ENCODE measurements at regions not wholly inside any gene's neighbourhood (a gene's known extent, or its start where the extent isn't known, plus 50 kb on each side); places are given as distances from the start of the nearest gene placed in this dataset.

DNA sequence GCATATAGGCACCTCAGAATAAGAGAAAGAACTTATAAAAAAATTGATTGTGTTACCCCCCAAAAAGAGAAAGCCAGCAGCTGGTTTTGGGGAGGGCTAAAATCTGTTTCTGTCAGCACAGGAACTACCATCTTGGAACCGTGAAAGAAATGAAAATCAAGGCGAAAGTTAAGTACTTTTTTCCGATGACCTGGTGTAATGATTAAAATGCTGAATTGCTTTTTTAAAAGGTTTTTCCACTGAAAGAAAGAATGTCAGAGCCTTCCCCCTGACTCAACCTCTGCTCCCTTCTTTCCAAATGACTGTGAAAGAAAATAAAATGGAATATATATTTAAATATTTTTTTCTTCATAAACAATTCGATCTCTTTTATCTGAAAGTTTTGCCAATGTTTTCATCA is 570.5 kb upstream of the CFAP20DC start:
- TF ChIP-seq ZNF274 (IDR thresholded peaks at IDR 0.05; ENCODE audit: low read depth, low read length): no peak
- TF ChIP-seq YY1 (IDR thresholded peaks at IDR 0.05; ENCODE audit: insufficient read depth, insufficient read length): no peak
- no peak for TF ChIP-seq SUZ12 (IDR thresholded peaks at IDR 0.05; ENCODE audit: extremely low read depth, insufficient read depth, insufficient read length)
- H3K36me3 ChIP-seq (ENCODE audit: insufficient read depth, insufficient read length, low read length): no peaks in the 10 kb centered on the region
- no peaks in the 10 kb centered on the region for H3K9me3 ChIP-seq (ENCODE audit: insufficient read depth, low read length)
- no peak for DNase-seq (ENCODE audit: low read depth, low spot score)
- H3K4me1 ChIP-seq (ENCODE audit: insufficient read depth, insufficient read length): no peaks in the 10 kb centered on the region
- no peaks in the 10 kb centered on the region for H3K27me3 ChIP-seq (ENCODE audit: insufficient read depth, insufficient read length)
- H3K4me3 ChIP-seq (ENCODE audit: insufficient read length, low read depth): no peak overlapping the region
- no peak overlapping the region for H3K9ac ChIP-seq (ENCODE audit: insufficient read length, low read depth)

- Histone ChIP-seq H3K9ac (ENCODE audit: insufficient read length, low read depth) (no peak overlapping the region), H3K9me3 (ENCODE audit: insufficient read depth, low read length) (peaks cover 16% of the 10 kb centered on the region; the same call in 1 of the 2 replicates), H3K4me1 (ENCODE audit: insufficient read depth, insufficient read length) (no peaks in the 10 kb centered on the region), H3K36me3 (ENCODE audit: insufficient read depth, insufficient read length, low read length) (no peaks in the 10 kb centered on the region), H3K27me3 (ENCODE audit: insufficient read depth, insufficient read length) (no peaks in the 10 kb centered on the region), H3K4me3 (ENCODE audit: insufficient read length, low read depth) (no peak overlapping the region)
- no peak for DNase-seq (ENCODE audit: low read depth, low spot score)
- TF ChIP-seq SUZ12 (IDR thresholded peaks at IDR 0.05; ENCODE audit: extremely low read depth, insufficient read depth, insufficient read length) (no peak), YY1 (IDR thresholded peaks at IDR 0.05; ENCODE audit: insufficient read depth, insufficient read length) (no peak), ZNF274 (IDR thresholded peaks at IDR 0.05; ENCODE audit: low read depth, low read length) (no peak)
These were observed 562.6 kb upstream of the CFAP20DC start for GRCh38 chr3:59612444-59612715.

DNA sequence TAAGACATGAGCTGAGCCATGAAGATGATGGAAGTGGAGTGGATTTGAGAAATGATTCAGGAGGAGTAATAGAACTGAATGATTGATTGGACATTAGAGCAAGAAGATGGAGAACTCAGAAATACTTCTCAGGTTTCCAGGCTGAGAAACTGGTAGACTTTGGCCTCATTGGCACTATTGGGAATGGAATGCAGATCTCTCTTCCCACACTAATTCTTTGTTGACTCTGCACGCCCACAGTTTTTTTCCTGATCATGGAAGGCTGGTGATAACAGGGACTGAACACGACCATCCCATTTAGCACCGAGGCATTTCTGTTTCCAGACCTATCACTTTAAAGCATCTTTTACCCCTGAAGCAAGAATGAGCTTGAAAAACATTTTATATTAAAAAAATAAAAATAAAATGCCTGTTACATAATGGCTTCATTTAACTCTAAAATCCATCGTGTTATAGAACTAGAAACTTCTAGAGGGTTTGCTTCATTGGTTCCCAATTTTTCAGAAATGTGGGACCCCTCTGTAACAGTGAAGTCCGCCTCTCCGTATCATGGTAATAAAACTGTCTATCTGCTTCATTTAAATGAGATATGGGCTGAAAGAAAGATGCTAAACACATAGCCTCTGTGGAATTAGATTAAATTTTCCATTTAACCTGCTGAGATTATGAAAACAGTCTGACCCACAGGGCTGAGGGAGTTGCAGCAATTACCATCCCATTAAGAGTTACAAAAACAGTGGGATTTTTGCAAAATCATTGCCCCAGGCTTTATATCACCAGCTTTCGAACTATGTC is 562.0 kb upstream of the CFAP20DC start:
- no peak overlapping the region for H3K4me3 ChIP-seq (ENCODE audit: insufficient read length, low read depth)
- H3K36me3 ChIP-seq (ENCODE audit: insufficient read depth, insufficient read length, low read length): no peaks in the 10 kb centered on the region
- no peak for DNase-seq (ENCODE audit: low read depth, low spot score)
- TF ChIP-seq ZNF274 (IDR thresholded peaks at IDR 0.05; ENCODE audit: low read depth, low read length) (no peak), SUZ12 (IDR thresholded peaks at IDR 0.05; ENCODE audit: extremely low read depth, insufficient read depth, insufficient read length) (no peak), YY1 (IDR thresholded peaks at IDR 0.05; ENCODE audit: insufficient read depth, insufficient read length) (no peak)
- H3K9me3 ChIP-seq (ENCODE audit: insufficient read depth, low read length): peaks cover 16% of the 10 kb centered on the region; the same call in 1 of the 2 replicates
- H3K4me1 ChIP-seq (ENCODE audit: insufficient read depth, insufficient read length): no peaks in the 10 kb centered on the region
- H3K9ac ChIP-seq (ENCODE audit: insufficient read length, low read depth): no peak overlapping the region
- H3K27me3 ChIP-seq (ENCODE audit: insufficient read depth, insufficient read length): no peaks in the 10 kb centered on the region

DNA sequence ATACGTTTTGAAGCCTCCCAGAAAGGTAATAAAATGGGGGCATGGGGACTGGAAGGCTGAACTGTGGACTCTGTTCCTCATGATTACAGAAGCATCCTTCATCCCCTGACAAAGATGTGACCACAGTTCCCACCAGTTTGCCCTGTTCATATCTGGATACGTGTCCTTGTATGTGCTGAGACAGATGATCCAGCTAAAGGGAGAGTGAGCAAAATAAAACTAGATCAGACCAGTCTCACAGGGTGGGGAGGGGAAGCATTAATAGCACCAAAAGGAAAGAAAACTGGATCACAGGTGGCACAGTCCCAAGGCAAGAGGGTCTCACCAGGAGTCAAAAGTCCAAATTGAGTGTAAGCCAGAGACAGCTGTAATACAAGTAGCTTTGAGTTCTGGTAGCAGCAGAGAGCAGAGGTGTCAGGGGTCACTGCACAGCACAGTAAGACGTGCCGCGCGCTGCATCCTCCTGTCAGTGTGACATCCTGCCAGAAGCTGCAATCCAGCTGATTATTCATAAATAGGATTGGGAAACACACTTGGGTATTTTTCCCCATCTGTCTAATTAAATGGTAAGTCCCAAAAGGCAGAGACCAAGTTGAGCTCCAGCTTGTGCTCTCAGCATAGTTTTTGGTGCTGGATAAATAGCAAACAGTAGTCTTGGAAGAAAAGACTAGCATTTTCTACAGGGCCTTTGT is 560.0 kb upstream of the CFAP20DC start:
- no peak overlapping the region for H3K4me3 ChIP-seq (ENCODE audit: insufficient read length, low read depth)
- TF ChIP-seq YY1 (IDR thresholded peaks at IDR 0.05; ENCODE audit: insufficient read depth, insufficient read length) (no peak), ZNF274 (IDR thresholded peaks at IDR 0.05; ENCODE audit: low read depth, low read length) (no peak), SUZ12 (IDR thresholded peaks at IDR 0.05; ENCODE audit: extremely low read depth, insufficient read depth, insufficient read length) (no peak)
- no peaks in the 10 kb centered on the region for H3K36me3 ChIP-seq (ENCODE audit: insufficient read depth, insufficient read length, low read length)
- no peak for DNase-seq (ENCODE audit: low read depth, low spot score)
- H3K9ac ChIP-seq (ENCODE audit: insufficient read length, low read depth): no peak overlapping the region
- no peaks in the 10 kb centered on the region for H3K27me3 ChIP-seq (ENCODE audit: insufficient read depth, insufficient read length)
- no peaks in the 10 kb centered on the region for H3K4me1 ChIP-seq (ENCODE audit: insufficient read depth, insufficient read length)
- H3K9me3 ChIP-seq (ENCODE audit: insufficient read depth, low read length): peaks cover 16% of the 10 kb centered on the region; the same call in 1 of the 2 replicates

DNA sequence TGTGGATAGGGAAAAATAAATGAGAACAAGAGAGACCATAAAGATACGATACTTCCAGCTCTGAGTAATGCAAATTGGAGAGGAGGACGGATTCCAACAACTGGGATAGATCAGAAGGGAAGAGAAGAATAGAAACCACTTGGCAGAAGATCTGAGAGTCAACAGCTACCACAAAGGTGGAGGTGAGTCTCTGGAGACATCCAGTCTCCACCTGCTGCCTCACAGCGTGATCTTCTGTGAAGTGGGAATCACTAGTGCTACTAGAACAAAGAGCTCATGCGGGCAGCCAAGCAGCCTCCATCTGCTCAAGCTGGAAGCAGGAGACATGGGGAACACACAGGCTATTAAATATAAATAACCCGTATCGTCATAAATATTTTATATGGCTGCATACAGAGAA is 558.5 kb upstream of the CFAP20DC start:
- H3K9ac ChIP-seq (ENCODE audit: insufficient read length, low read depth): no peak overlapping the region

GRCh38 chr3:59607656-59608055 is 557.8 kb upstream of the CFAP20DC start:
- Histone ChIP-seq H3K9ac (ENCODE audit: insufficient read length, low read depth) (no peak overlapping the region), H3K27me3 (ENCODE audit: insufficient read depth, insufficient read length) (no peaks in the 10 kb centered on the region), H3K36me3 (ENCODE audit: insufficient read depth, insufficient read length, low read length) (no peaks in the 10 kb centered on the region), H3K4me1 (ENCODE audit: insufficient read depth, insufficient read length) (no peaks in the 10 kb centered on the region), H3K4me3 (ENCODE audit: insufficient read length, low read depth) (no peak overlapping the region), H3K9me3 (ENCODE audit: insufficient read depth, low read length) (no peaks in the 10 kb centered on the region)
- DNase-seq (ENCODE audit: low read depth, low spot score): no peak
- no peak for TF ChIP-seq SUZ12 (IDR thresholded peaks at IDR 0.05; ENCODE audit: extremely low read depth, insufficient read depth, insufficient read length)
- no peak for TF ChIP-seq ZNF274 (IDR thresholded peaks at IDR 0.05; ENCODE audit: low read depth, low read length)

More for the DNA sequence above, 558.5 kb upstream of the CFAP20DC start:
- Histone ChIP-seq H3K36me3 (ENCODE audit: insufficient read depth, insufficient read length, low read length) (no peaks in the 10 kb centered on the region), H3K27me3 (ENCODE audit: insufficient read depth, insufficient read length) (no peaks in the 10 kb centered on the region), H3K4me1 (ENCODE audit: insufficient read depth, insufficient read length) (no peaks in the 10 kb centered on the region), H3K9me3 (ENCODE audit: insufficient read depth, low read length) (peaks cover 7% of the 10 kb centered on the region; the same call in 1 of the 2 replicates), H3K4me3 (ENCODE audit: insufficient read length, low read depth) (no peak overlapping the region)
- DNase-seq (ENCODE audit: low read depth, low spot score): no peak
- TF ChIP-seq SUZ12 (IDR thresholded peaks at IDR 0.05; ENCODE audit: extremely low read depth, insufficient read depth, insufficient read length): no peak
- TF ChIP-seq YY1 (IDR thresholded peaks at IDR 0.05; ENCODE audit: insufficient read depth, insufficient read length): no peak
- no peak for TF ChIP-seq ZNF274 (IDR thresholded peaks at IDR 0.05; ENCODE audit: low read depth, low read length)

DNA sequence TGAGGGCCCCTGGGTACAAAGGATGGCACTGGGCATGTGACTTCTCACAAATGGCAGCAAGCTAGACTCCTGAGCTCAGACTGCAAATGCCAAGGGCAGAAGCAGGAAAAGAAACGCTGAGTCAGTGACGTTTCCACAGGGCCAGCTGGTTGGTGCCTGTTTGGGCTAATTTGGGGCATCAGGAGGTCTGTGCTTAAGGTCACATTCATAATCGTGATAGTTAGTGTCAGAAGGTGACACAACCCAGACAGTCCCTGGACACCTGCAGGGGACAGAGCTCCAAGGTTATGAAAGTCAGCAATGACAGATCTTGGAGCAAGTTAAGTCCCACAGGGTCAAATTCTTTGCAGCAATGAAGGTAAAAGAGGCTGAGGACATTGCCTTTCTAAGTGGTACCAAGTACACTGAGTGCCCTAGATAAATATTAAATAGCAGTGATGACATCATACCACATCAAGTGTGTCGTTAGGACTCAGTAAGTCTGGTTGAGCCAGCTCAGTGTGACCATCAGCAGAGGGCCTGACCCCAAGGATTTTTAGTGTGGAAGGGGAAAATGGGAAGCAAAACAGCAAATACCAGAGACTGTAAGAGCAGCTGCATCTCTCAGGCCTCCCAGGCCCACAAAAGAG is 556.9 kb upstream of the CFAP20DC start:
- H3K36me3 ChIP-seq (ENCODE audit: insufficient read depth, insufficient read length, low read length): no peaks in the 10 kb centered on the region
- no peak overlapping the region for H3K9ac ChIP-seq (ENCODE audit: insufficient read length, low read depth)
- no peaks in the 10 kb centered on the region for H3K9me3 ChIP-seq (ENCODE audit: insufficient read depth, low read length)
- H3K4me1 ChIP-seq (ENCODE audit: insufficient read depth, insufficient read length): no peaks in the 10 kb centered on the region
- no peaks in the 10 kb centered on the region for H3K27me3 ChIP-seq (ENCODE audit: insufficient read depth, insufficient read length)
- TF ChIP-seq YY1 (IDR thresholded peaks at IDR 0.05; ENCODE audit: insufficient read depth, insufficient read length): no peak
- no peak overlapping the region for H3K4me3 ChIP-seq (ENCODE audit: insufficient read length, low read depth)
- DNase-seq (ENCODE audit: low read depth, low spot score): no peak
